Neuronal stem cell (in vitro differentiated cells): ENCODE measurements at regions not wholly inside any gene's neighbourhood (a gene's known extent, or its start where the extent isn't known, plus 50 kb on each side); places are given as distances from the start of the nearest gene placed in this dataset.

ENCODE experiments used
- DNase-seq: peaks from one replicate; pipeline ENCODE4 v3.0.0-alpha.2; 2013; ENCODE audit warnings: low spot score
- H2AFZ ChIP-seq: one replicate; pipeline ENCODE4 v1.6.1; 2013; ENCODE audit warnings: mild to moderate bottlenecking, low read length, inconsistent platforms
- H2AK5ac ChIP-seq: 2 replicates; pipeline ENCODE4 v1.6.1; 2013; ENCODE audit warnings: low read depth, mild to moderate bottlenecking, inconsistent platforms, low read length, moderate library complexity, mixed read lengths
- H2BK120ac ChIP-seq: 2 replicates; pipeline ENCODE4 v1.6.1; 2013; ENCODE audit warnings: low read depth, mild to moderate bottlenecking, inconsistent platforms, low read length, moderate library complexity, mixed read lengths
- H2BK12ac ChIP-seq: one replicate; pipeline ENCODE4 v1.6.1; 2013; ENCODE audit warnings: low read length, inconsistent platforms
- H2BK15ac ChIP-seq: 2 replicates; pipeline ENCODE4 v1.6.1; 2013; ENCODE audit warnings: mild to moderate bottlenecking, low read length, inconsistent platforms, mixed read lengths
- H2BK5ac ChIP-seq: one replicate; pipeline ENCODE4 v1.6.1; 2013; ENCODE audit warnings: inconsistent platforms, mild to moderate bottlenecking, low read length, moderate library complexity
- H3K14ac ChIP-seq: one replicate; pipeline ENCODE4 v1.6.1; 2013; ENCODE audit warnings: low read length, inconsistent platforms
- H3K18ac ChIP-seq: 2 replicates; pipeline ENCODE4 v1.6.1; 2013; ENCODE audit warnings: low read length, inconsistent platforms
- H3K23ac ChIP-seq: 2 replicates; pipeline ENCODE4 v1.6.1; 2013; ENCODE audit warnings: low read depth, mild to moderate bottlenecking, mixed read lengths, low read length, inconsistent platforms; ENCODE audit not compliant: poor library complexity
- H3K27ac ChIP-seq: replicated peaks from 3 replicates; pipeline ENCODE4 v1.5.1; 2013; ENCODE audit warnings: low read length, inconsistent platforms
- H3K27me3 ChIP-seq, 3 experiments: 2 replicates each; pipeline ENCODE4 v1.6.1; 2013; ENCODE audit warnings: low read length in 3 of 3, mild to moderate bottlenecking in 2 of 3, inconsistent platforms in 1 of 3, low read depth in 1 of 3, mixed read lengths in 1 of 3, moderate library complexity in 1 of 3; ENCODE audit not compliant: control insufficient read depth in 3 of 3, insufficient read depth in 3 of 3
- H3K36me3 ChIP-seq, 2 donors: replicated peaks in 1 of 2; 2 replicates each; pipeline ENCODE4 v1.6.1; 2013; ENCODE audit warnings: low read length in 2 of 2; ENCODE audit not compliant: control insufficient read depth in 2 of 2, insufficient read depth in 2 of 2
- H3K4ac ChIP-seq: 2 replicates; pipeline ENCODE4 v1.6.1; 2013; ENCODE audit warnings: inconsistent platforms, mild to moderate bottlenecking, low read length, moderate library complexity
- H3K4me1 ChIP-seq, 2 donors: 1 replicate in 1 of 2; 2 replicates in 1 of 2; pipeline ENCODE4 v1.6.1; 2013; ENCODE audit warnings: low read length in 2 of 2, low read depth in 1 of 2; ENCODE audit not compliant: control insufficient read depth in 2 of 2, insufficient read depth in 1 of 2
- H3K4me2 ChIP-seq: one replicate; pipeline ENCODE4 v1.6.1; 2013; ENCODE audit warnings: mild to moderate bottlenecking, low read length, inconsistent platforms; ENCODE audit not compliant: insufficient read depth, poor library complexity, severe bottlenecking
- H3K4me3 ChIP-seq, 2 donors: 2 replicates each; pipeline ENCODE4 v1.5.1; 2013; ENCODE audit warnings: low read length in 2 of 2, mild to moderate bottlenecking in 2 of 2, inconsistent platforms in 1 of 2, moderate library complexity in 1 of 2
- H3K79me1 ChIP-seq: one replicate; pipeline ENCODE4 v1.6.1; 2013; ENCODE audit warnings: low read depth, mild to moderate bottlenecking, inconsistent platforms, low read length, moderate library complexity
- H3K9ac ChIP-seq: one replicate; pipeline ENCODE4 v1.6.1; 2013; ENCODE audit warnings: mild to moderate bottlenecking, low read depth, low read length, inconsistent platforms; ENCODE audit not compliant: poor library complexity
- H3K9me3 ChIP-seq, 2 donors: replicated peaks in 1 of 2; 2 replicates each; pipeline versions ENCODE3 to v1.6.1; 2013; ENCODE audit warnings: low read length in 2 of 2, mild to moderate bottlenecking in 2 of 2, inconsistent platforms in 1 of 2, low read depth in 1 of 2, mixed read lengths in 1 of 2, moderate library complexity in 1 of 2; ENCODE audit not compliant: control insufficient read depth in 2 of 2, insufficient read depth in 1 of 2
- H4K8ac ChIP-seq: one replicate; pipeline ENCODE4 v1.6.1; 2013; ENCODE audit warnings: low read depth, mild to moderate bottlenecking, inconsistent platforms, low read length, moderate library complexity
- H4K91ac ChIP-seq: one replicate; pipeline ENCODE4 v1.6.1; 2013; ENCODE audit warnings: low read length, low read depth, mild to moderate bottlenecking, inconsistent platforms; ENCODE audit not compliant: poor library complexity
- WGBS, 2 donors: extraction: QIAGEN DNeasy Blood & Tissue Kit; methylation state at CpG; one replicate each; pipeline ENCODE4 v1.1.7; 2013; ENCODE audit warnings: missing lambda C conversion rate in 2 of 2, mixed read lengths in 1 of 2; ENCODE audit not compliant: insufficient read length in 2 of 2, insufficient replicate concordance in 1 of 2; ENCODE audit errors: extremely low coverage in 2 of 2; 5-methylcytosine and 5-hydroxymethylcytosine counted together

GRCh38 chr4:34723605-34724004 lies 1520.7 kb downstream of the ARAP2 start:
- H3K14ac ChIP-seq: no peak overlapping the region
- H2BK120ac ChIP-seq: no peak overlapping the region
- no peaks in the 10 kb centered on the region for H3K79me1 ChIP-seq
- H4K8ac ChIP-seq: no peak overlapping the region
- H3K27me3 ChIP-seq: no peaks in the 10 kb centered on the region
- WGBS, 2 donors: no CpG with 5 or more reads among the region's 1 CpG
- H3K27ac ChIP-seq: no peak overlapping the region
- H3K36me3 ChIP-seq: no peaks in the 10 kb centered on the region
- no peak overlapping the region for H3K23ac ChIP-seq
- no peaks in the 10 kb centered on the region for H3K4me1 ChIP-seq
- no peak overlapping the region for H2BK12ac ChIP-seq
- H2AFZ ChIP-seq: no peak overlapping the region
- DNase-seq: no peak
- H3K9me3 ChIP-seq: no peaks in the 10 kb centered on the region
- H2BK15ac ChIP-seq: no peak overlapping the region
- no peak overlapping the region for H3K18ac ChIP-seq
- no peak overlapping the region for H3K4me2 ChIP-seq
- H3K4me3 ChIP-seq: no peak overlapping the region
- H2AK5ac ChIP-seq: no peak overlapping the region
- H4K91ac ChIP-seq: no peak overlapping the region
- no peak overlapping the region for H2BK5ac ChIP-seq
- H3K9ac ChIP-seq: no peak overlapping the region
- H3K4ac ChIP-seq: no peak overlapping the region

GRCh38 chr4:34724491-34724890 lies 1519.8 kb downstream of the ARAP2 start:
- Histone ChIP-seq H3K14ac (no peak overlapping the region), H3K4me3 (no peak overlapping the region), H2BK5ac (no peak overlapping the region), H3K9ac (no peak overlapping the region), H3K23ac (no peak overlapping the region), H4K91ac (no peak overlapping the region), H3K27me3 (no peaks in the 10 kb centered on the region), H2BK12ac (no peak overlapping the region), H3K79me1 (no peaks in the 10 kb centered on the region), H3K4me2 (no peak overlapping the region), H3K27ac (no peak overlapping the region), H2BK120ac (no peak overlapping the region), H3K4me1 (no peaks in the 10 kb centered on the region), H2AK5ac (no peak overlapping the region), H3K4ac (no peak overlapping the region), H4K8ac (no peak overlapping the region), H3K9me3 (no peaks in the 10 kb centered on the region), H3K36me3 (no peaks in the 10 kb centered on the region), H2BK15ac (no peak overlapping the region), H2AFZ (no peak overlapping the region), H3K18ac (no peak overlapping the region)
- no peak for DNase-seq
- WGBS, 2 donors: no CpG with 5 or more reads among the region's 1 CpG

GRCh38 chr4:34731070-34731469 lies 1513.2 kb downstream of the ARAP2 start:
- H2BK15ac ChIP-seq: no peak overlapping the region
- no peaks in the 10 kb centered on the region for H3K79me1 ChIP-seq
- H3K9me3 ChIP-seq: no peaks in the 10 kb centered on the region
- no peak overlapping the region for H3K9ac ChIP-seq
- no peak for DNase-seq
- H2BK5ac ChIP-seq: no peak overlapping the region
- no peak overlapping the region for H3K4ac ChIP-seq
- H2BK12ac ChIP-seq: no peak overlapping the region
- H3K27ac ChIP-seq: no peak overlapping the region
- H4K91ac ChIP-seq: no peak overlapping the region
- H3K14ac ChIP-seq: no peak overlapping the region
- no peaks in the 10 kb centered on the region for H3K36me3 ChIP-seq
- H3K4me1 ChIP-seq: no peaks in the 10 kb centered on the region
- H2AFZ ChIP-seq: no peak overlapping the region
- H2BK120ac ChIP-seq: no peak overlapping the region
- H3K4me3 ChIP-seq: no peak overlapping the region
- no peak overlapping the region for H3K23ac ChIP-seq
- H4K8ac ChIP-seq: no peak overlapping the region
- no peak overlapping the region for H2AK5ac ChIP-seq
- H3K27me3 ChIP-seq: no peaks in the 10 kb centered on the region
- H3K4me2 ChIP-seq: no peak overlapping the region
- H3K18ac ChIP-seq: no peak overlapping the region

GRCh38 chr4:34732176-34732950 lies 1512.0 kb downstream of the ARAP2 start:
- DNase-seq: no peak
- no CpG with 5 or more reads among the region's 2 CpGs for WGBS, 2 donors

More at GRCh38 chr4:34732176-34732950, 1512.0 kb downstream of the ARAP2 start:
- Histone ChIP-seq H4K8ac (no peak overlapping the region), H2AFZ (peak overlapping the region; percentile 53), H3K36me3 (no peaks in the 10 kb centered on the region), H2AK5ac (no peak overlapping the region), H2BK15ac (no peak overlapping the region), H3K9me3 (no peaks in the 10 kb centered on the region), H3K79me1 (no peaks in the 10 kb centered on the region), H3K27me3 (no peaks in the 10 kb centered on the region), H4K91ac (no peak overlapping the region), H3K18ac (peak overlapping the region; percentile 16), H3K27ac (no peak overlapping the region), H3K23ac (no peak overlapping the region), H3K14ac (no peak overlapping the region), H3K4me2 (no peak overlapping the region), H2BK5ac (no peak overlapping the region), H3K4me3 (peak overlapping the region in 1 of 2 donors; percentile 58), H3K9ac (no peak overlapping the region), H2BK120ac (no peak overlapping the region), H3K4ac (no peak overlapping the region), H3K4me1 (no peaks in the 10 kb centered on the region), H2BK12ac (no peak overlapping the region)
